ENCODE measurements at regions not wholly inside any gene's neighbourhood (a gene's known extent, or its start where the extent isn't known, plus 50 kb on each side); places are given as distances from the start of the nearest gene placed in this dataset.
"Not testable (repeated sequence)": the region's sequence is repeated elsewhere in the genome, so short reads cannot be mapped to it uniquely, and the experiment has no call there.

- TF ChIP-seq, protein P1, sequence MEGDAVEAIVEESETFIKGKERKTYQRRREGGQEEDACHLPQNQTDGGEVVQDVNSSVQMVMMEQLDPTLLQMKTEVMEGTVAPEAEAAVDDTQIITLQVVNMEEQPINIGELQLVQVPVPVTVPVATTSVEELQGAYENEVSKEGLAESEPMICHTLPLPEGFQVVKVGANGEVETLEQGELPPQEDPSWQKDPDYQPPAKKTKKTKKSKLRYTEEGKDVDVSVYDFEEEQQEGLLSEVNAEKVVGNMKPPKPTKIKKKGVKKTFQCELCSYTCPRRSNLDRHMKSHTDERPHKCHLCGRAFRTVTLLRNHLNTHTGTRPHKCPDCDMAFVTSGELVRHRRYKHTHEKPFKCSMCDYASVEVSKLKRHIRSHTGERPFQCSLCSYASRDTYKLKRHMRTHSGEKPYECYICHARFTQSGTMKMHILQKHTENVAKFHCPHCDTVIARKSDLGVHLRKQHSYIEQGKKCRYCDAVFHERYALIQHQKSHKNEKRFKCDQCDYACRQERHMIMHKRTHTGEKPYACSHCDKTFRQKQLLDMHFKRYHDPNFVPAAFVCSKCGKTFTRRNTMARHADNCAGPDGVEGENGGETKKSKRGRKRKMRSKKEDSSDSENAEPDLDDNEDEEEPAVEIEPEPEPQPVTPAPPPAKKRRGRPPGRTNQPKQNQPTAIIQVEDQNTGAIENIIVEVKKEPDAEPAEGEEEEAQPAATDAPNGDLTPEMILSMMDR (IDR thresholded peaks at IDR 0.05; ENCODE audit: borderline replicate concordance, extremely low read depth, low read length, poor library complexity, severe bottlenecking) = not testable (repeated sequence)
- TF ChIP-seq EZH2 (IDR thresholded peaks at IDR 0.05; ENCODE audit: borderline replicate concordance, low read depth, low read length, severe bottlenecking) = not testable (repeated sequence)
Measured at GRCh38 chr21:20201323-20201722, 796.9 kb upstream of the NCAM2 start.

All from DND-41 (cell line).